Endothelial cell of umbilical vein (primary cell): ENCODE measurements at regions not wholly inside any gene's neighbourhood (a gene's known extent, or its start where the extent isn't known, plus 50 kb on each side); places are given as distances from the start of the nearest gene placed in this dataset.

Source experiments
- BruUV-seq: library from RNA; stranded (reverse); fragments of 400-500 nt; replicated peaks from 2 replicates; lab custom pipeline; 2021; lab: Mats Ljungman, UMichigan
- CTCF ChIA-PET: fragments of 300-600, 350-600 bp; sonication (Branson Sonifier 250); formaldehyde crosslinking; loops from one replicate; lab custom pipeline; 2021; ENCODE audit warnings: antibody characterized with exemption, inconsistent platforms; lab: Charles Lee
- POLR2A ChIA-PET: fragments of 300-600, 350-600 bp; sonication (Branson Sonifier 250); formaldehyde crosslinking; loops from one replicate; lab custom pipeline; 2021; ENCODE audit warnings: antibody characterized with exemption, inconsistent platforms; lab: Charles Lee
- DNase-seq: peaks from one replicate; pipeline ENCODE4 v3.0.0-alpha.2; 2011; ENCODE audit warnings: low read depth, low spot score
- FAIRE-seq: peaks from 2 replicates; lab custom pipeline; 2011; peaks lifted over from hg19 to GRCh38; lab: Jason Lieb, UNC
- H2AFZ ChIP-seq: 2 replicates; pipeline ENCODE4 v1.6.0; 2012; ENCODE audit warnings: low read depth, low read length, control low read depth, inconsistent platforms
- H3K27ac ChIP-seq: 2 replicates; pipeline ENCODE4 v1.5.1; 2011; ENCODE audit warnings: low read depth, mild to moderate bottlenecking, control low read depth, low read length, moderate library complexity; ENCODE audit not compliant: insufficient read depth
- H3K27me3 ChIP-seq, 2 experiments: 2 replicates each; pipeline versions ENCODE4 v1.6.0 to v1.6.1; 2011; ENCODE audit warnings: low read length in 2 of 2, mixed read lengths in 1 of 2; ENCODE audit not compliant: control insufficient read depth in 2 of 2, insufficient read depth in 2 of 2
- H3K36me3 ChIP-seq, 2 experiments: 2 replicates in 1 of 2; 3 replicates in 1 of 2; pipeline ENCODE4 v1.5.1; 2011; ENCODE audit warnings: low read length in 2 of 2, mild to moderate bottlenecking in 1 of 2, moderate library complexity in 1 of 2; ENCODE audit not compliant: control insufficient read depth in 2 of 2, insufficient read depth in 2 of 2; ENCODE audit errors: extremely low read depth in 1 of 2
- H3K4me1 ChIP-seq: 3 replicates; pipeline ENCODE4 v1.5.1; 2011; ENCODE audit warnings: mild to moderate bottlenecking, low read length; ENCODE audit not compliant: control insufficient read depth, insufficient read depth; ENCODE audit errors: extremely low read depth
- H3K4me2 ChIP-seq: 2 replicates; pipeline ENCODE4 v1.6.1; 2011; ENCODE audit warnings: low read length, control low read depth, mixed read lengths; ENCODE audit not compliant: insufficient read depth
- H3K4me3 ChIP-seq, 3 experiments: fragments of 200-600 bp in 1 of 3; sonication (generic), shearing (Covaris generic) in 1 of 3; replicated peaks in 1 of 3; 2 replicates each; pipeline ENCODE4 v1.5.1; 2011 to 2016; ENCODE audit warnings: control low read depth in 3 of 3, low read length in 3 of 3, mild to moderate bottlenecking in 2 of 3, inconsistent platforms in 1 of 3, low read depth in 1 of 3, moderate library complexity in 1 of 3; ENCODE audit not compliant: insufficient read depth in 1 of 3
- H3K79me2 ChIP-seq: 2 replicates; pipeline ENCODE4 v1.6.0; 2012; ENCODE audit warnings: low read length, inconsistent platforms; ENCODE audit not compliant: control insufficient read depth, insufficient read depth
- H3K9ac ChIP-seq: replicated peaks from 2 replicates; pipeline ENCODE3; 2011; ENCODE audit warnings: low read length, control low read depth; ENCODE audit not compliant: insufficient read depth; ENCODE audit errors: extremely low read depth
- H3K9me1 ChIP-seq: replicated peaks from 3 replicates; pipeline ENCODE4 v1.6.0; 2011; ENCODE audit warnings: mild to moderate bottlenecking, low read length; ENCODE audit not compliant: control insufficient read depth, insufficient read depth; ENCODE audit errors: extremely low read depth
- H3K9me3 ChIP-seq: replicated peaks from 2 replicates; pipeline ENCODE4 v1.5.1; 2012; ENCODE audit warnings: low read length, inconsistent platforms; ENCODE audit not compliant: control insufficient read depth, insufficient read depth
- H4K20me1 ChIP-seq: replicated peaks from 2 replicates; pipeline ENCODE3; 2011; ENCODE audit warnings: mild to moderate bottlenecking, low read length; ENCODE audit not compliant: control insufficient read depth, insufficient read depth; ENCODE audit errors: extremely low read depth
- EZH2 ChIP-seq: IDR thresholded peaks from 2 replicates; pipeline ENCODE4 v1.6.1; 2012; ENCODE audit warnings: borderline replicate concordance, low read depth, mild to moderate bottlenecking, moderate library complexity, low read length, inconsistent platforms; ENCODE audit not compliant: severe bottlenecking
- FOS ChIP-seq: IDR thresholded peaks from 2 replicates; pipeline ENCODE4 v1.6.1; 2011; ENCODE audit warnings: mild to moderate bottlenecking, low read length, moderate library complexity, borderline replicate concordance; ENCODE audit not compliant: insufficient read depth
- GATA2 ChIP-seq: IDR thresholded peaks from 2 replicates; pipeline ENCODE4 v1.7.0; 2011; ENCODE audit warnings: low read depth, mild to moderate bottlenecking, moderate library complexity, mixed read lengths, low read length; ENCODE audit not compliant: insufficient read length, insufficient read depth
- JUN ChIP-seq: IDR thresholded peaks from 2 replicates; pipeline ENCODE4 v1.6.1; 2011; ENCODE audit warnings: borderline replicate concordance, low read depth; ENCODE audit not compliant: insufficient read length, insufficient read depth
- MYC ChIP-seq: IDR thresholded peaks from one replicate; pipeline ENCODE4 v1.6.1; 2011; ENCODE audit warnings: mild to moderate bottlenecking, low read depth, low read length
- POLR2A ChIP-seq: IDR thresholded peaks from 2 replicates; pipeline ENCODE4 v1.6.1; 2012; ENCODE audit warnings: low read depth, mild to moderate bottlenecking, control low read depth, low read length
- POLR2AphosphoS5 ChIP-seq: IDR thresholded peaks from 2 replicates; pipeline ENCODE4 v1.6.1; 2012; ENCODE audit warnings: low read depth, mild to moderate bottlenecking, control low read depth, low read length, moderate library complexity; ENCODE audit not compliant: insufficient read depth
- dilution Hi-C: fragments of 300-500 bp; cut with MboI; formaldehyde crosslinking; loops from one replicate; pipeline ENCODE4 v1.15.0; 2019; ENCODE audit warnings: low sequenced_read_pairs; ENCODE audit not compliant: extremely low pct_ligation_motif_present
- intact Hi-C: fragments of 100-400 bp; cut with micrococcal nuclease; formaldehyde crosslinking; loops from one replicate; pipeline ENCODE4 v1.10.0; 2022
- TF ChIP-seq, protein P1 (sequence below), 2 donors: IDR thresholded peaks; 1 replicate in 1 of 2; 2 replicates in 1 of 2; pipeline ENCODE4 v1.5.1; 2011; ENCODE audit warnings: low read length in 2 of 2, mild to moderate bottlenecking in 2 of 2, moderate library complexity in 2 of 2, control low read depth in 1 of 2, inconsistent platforms in 1 of 2, low read depth in 1 of 2; ENCODE audit not compliant: insufficient read depth in 1 of 2; ENCODE audit errors: extremely low read depth in 1 of 2
- TF ChIP-seq, protein P2 (sequence below): IDR thresholded peaks from 2 replicates; pipeline ENCODE4 v1.6.1; 2011; ENCODE audit not compliant: insufficient read depth, insufficient read length

DNA sequence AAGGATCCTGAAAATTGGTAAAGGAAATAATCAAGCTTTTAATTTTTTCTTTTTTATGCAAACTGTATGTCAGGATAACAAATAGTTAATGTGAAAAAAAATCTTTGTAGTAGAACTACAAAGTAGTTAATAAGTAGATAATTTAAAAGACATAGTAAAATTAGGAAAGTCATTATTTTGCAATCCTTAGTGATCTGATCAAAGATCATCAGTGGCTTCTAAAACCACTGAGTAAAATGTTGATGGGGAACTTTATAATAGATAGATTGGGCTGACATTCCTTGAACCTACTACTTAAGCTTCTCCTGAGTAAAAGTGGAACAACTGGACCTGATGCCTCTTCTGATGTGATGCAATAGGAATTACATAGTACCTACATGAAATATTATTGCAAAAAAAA, 119.0 kb upstream of the TMTC2 start:
- ChIA-PET POLR2A (interaction anchor here (0.7 kb wide), 1 partner anchor 28 kb away, joined by 3 read pairs; no protein-coding TSS in a partner anchor), CTCF (no interaction called here)
- Histone ChIP-seq H3K9me1 (no peaks in the 10 kb centered on the region), H3K27me3 (no peaks in the 10 kb centered on the region), H3K9ac (no peak overlapping the region), H3K27ac (no peak overlapping the region), H2AFZ (no peak overlapping the region), H4K20me1 (no peaks in the 10 kb centered on the region), H3K4me3 (no peak overlapping the region), H3K9me3 (no peaks in the 10 kb centered on the region), H3K4me2 (no peak overlapping the region), H3K4me1 (peaks cover 4% of the 10 kb centered on the region), H3K79me2 (no peaks in the 10 kb centered on the region), H3K36me3 (no peaks in the 10 kb centered on the region)
- DNase-seq (no peak), FAIRE-seq (no peak)
- intact Hi-C loops = no loop called here
- no TSS peak for BruUV-seq
- TF ChIP-seq FOS (no peak), EZH2 (no peak), JUN (no peak), MYC (no peak), GATA2 (no peak), POLR2AphosphoS5 (no peak), POLR2A (no peak)
- TF ChIP-seq, protein P1, sequence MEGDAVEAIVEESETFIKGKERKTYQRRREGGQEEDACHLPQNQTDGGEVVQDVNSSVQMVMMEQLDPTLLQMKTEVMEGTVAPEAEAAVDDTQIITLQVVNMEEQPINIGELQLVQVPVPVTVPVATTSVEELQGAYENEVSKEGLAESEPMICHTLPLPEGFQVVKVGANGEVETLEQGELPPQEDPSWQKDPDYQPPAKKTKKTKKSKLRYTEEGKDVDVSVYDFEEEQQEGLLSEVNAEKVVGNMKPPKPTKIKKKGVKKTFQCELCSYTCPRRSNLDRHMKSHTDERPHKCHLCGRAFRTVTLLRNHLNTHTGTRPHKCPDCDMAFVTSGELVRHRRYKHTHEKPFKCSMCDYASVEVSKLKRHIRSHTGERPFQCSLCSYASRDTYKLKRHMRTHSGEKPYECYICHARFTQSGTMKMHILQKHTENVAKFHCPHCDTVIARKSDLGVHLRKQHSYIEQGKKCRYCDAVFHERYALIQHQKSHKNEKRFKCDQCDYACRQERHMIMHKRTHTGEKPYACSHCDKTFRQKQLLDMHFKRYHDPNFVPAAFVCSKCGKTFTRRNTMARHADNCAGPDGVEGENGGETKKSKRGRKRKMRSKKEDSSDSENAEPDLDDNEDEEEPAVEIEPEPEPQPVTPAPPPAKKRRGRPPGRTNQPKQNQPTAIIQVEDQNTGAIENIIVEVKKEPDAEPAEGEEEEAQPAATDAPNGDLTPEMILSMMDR (IDR thresholded peaks at IDR 0.05; ENCODE audit: extremely low read depth in 1 of 2, insufficient read depth in 1 of 2, low read depth in 1 of 2, low read length in 2 of 2) = no peak
- TF ChIP-seq, protein P2, sequence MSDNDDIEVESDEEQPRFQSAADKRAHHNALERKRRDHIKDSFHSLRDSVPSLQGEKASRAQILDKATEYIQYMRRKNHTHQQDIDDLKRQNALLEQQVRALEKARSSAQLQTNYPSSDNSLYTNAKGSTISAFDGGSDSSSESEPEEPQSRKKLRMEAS = no peak
- dilution Hi-C loops = no loop called here
